Fibroblast of pulmonary artery (primary cell): ENCODE measurements at regions not wholly inside any gene's neighbourhood (a gene's known extent, or its start where the extent isn't known, plus 50 kb on each side); places are given as distances from the start of the nearest gene placed in this dataset.
A peak's percentile ranks its signal among the peaks of the same experiment; 100 is the strongest.

Source experiments
- DNase-seq: peaks from one replicate; pipeline ENCODE4 v3.0.0-alpha.2; 2010; ENCODE audit warnings: low read depth
- H3K4me3 ChIP-seq: replicated peaks from 2 replicates; pipeline ENCODE4 v1.5.1; 2011; ENCODE audit warnings: low read depth, mild to moderate bottlenecking, control low read depth, low read length, moderate library complexity
- TF ChIP-seq, protein P1 (sequence below): IDR thresholded peaks from 2 replicates; pipeline ENCODE4 v1.5.1; 2011; ENCODE audit warnings: mild to moderate bottlenecking, control low read depth, low read length, inconsistent platforms; ENCODE audit errors: missing control alignments

DNA sequence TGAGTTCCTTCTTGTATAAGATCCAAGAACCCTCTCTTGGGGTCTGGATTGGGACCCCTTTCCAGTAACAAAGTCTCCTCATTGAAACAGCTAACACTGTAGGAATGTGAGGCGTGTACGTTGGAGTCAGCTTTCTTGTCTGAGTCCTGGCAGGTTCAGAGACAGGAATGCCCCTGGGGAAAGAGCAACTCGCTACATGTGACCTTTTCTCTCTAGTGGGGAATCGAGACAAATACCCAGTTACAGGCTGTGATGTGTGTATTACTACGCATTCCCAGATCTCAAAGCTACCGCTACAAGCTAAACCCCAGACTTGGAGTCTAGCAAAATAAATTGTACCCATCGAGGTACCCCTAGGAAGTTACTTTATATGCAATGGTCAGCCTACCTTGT, 85.6 kb upstream of the FRMD4A start:
- DNase-seq = no peak
- no peak overlapping the region for H3K4me3 ChIP-seq
- TF ChIP-seq, protein P1, sequence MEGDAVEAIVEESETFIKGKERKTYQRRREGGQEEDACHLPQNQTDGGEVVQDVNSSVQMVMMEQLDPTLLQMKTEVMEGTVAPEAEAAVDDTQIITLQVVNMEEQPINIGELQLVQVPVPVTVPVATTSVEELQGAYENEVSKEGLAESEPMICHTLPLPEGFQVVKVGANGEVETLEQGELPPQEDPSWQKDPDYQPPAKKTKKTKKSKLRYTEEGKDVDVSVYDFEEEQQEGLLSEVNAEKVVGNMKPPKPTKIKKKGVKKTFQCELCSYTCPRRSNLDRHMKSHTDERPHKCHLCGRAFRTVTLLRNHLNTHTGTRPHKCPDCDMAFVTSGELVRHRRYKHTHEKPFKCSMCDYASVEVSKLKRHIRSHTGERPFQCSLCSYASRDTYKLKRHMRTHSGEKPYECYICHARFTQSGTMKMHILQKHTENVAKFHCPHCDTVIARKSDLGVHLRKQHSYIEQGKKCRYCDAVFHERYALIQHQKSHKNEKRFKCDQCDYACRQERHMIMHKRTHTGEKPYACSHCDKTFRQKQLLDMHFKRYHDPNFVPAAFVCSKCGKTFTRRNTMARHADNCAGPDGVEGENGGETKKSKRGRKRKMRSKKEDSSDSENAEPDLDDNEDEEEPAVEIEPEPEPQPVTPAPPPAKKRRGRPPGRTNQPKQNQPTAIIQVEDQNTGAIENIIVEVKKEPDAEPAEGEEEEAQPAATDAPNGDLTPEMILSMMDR = no peak

DNA sequence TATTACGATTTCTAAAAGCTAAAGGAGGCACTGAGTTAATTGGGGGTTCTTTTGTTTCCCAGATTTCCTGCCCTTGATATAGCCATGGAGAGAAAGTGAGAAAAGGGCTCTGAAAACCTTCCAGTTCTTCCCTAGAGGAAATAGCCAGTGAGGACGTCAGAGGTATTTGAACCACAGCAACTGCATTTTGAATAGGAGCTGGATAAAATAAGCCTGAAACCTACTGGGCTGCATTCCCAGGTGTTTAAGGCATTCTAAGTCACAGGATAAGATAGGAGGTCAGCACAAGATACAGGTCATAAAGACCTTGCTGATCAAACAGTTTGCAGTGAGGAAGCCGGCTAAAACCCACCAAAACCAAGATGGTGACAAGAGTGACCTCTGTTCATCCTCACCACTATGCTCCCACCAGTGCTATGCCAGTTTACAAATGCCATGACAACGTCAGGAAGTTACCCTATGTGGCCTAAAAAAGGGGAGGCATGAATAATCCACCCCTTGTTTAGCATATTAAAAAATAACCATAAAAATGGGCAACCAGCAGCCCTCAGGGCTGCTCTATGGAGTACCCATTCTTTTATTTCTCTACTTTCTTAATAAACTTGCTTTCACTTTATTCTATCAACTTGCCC, 85.1 kb upstream of the FRMD4A start:
- H3K4me3 ChIP-seq = no peak overlapping the region
- DNase-seq = no peak
- TF ChIP-seq, protein P1 = no peak

DNA sequence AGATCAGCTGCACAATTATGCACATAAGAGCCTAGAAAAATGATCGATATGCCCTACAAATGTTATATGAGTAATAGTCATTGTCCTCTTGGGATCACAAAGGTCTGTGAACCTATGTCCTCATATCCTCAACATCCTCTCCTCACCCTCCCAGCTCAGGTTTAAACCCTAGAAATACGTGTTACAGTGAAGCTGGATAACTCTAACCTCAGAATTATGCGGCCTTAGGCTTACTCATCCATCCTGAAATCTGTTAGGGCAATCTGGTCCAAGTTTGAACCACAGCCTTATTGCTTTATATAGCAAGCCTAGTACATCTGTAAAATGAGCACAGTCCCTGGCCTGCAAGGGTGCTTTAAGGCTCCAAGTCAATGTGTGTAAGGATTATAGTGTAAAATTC, 84.2 kb upstream of the FRMD4A start:
- DNase-seq = peak; percentile 50
- H3K4me3 ChIP-seq = no peak overlapping the region
- TF ChIP-seq, protein P1 = no peak

DNA sequence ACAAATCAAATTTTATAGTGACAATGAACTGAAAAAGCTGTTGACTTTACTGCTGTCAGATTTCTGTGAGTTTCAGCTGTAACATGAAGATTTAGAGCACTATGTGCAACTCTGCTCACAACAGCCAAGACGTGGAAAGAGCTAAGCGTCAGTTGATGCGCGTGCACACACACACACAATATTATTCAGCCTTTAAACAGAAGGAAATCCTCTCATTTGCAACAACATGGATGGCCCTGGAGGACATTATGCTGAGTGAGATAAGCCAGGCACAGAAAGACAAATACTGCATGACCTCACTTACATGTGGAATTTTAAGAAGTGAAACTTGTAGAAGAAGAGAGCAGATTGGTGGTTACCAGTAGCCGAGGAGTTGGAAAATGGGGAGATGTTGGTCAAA, 82.8 kb upstream of the FRMD4A start:
- DNase-seq = no peak
- TF ChIP-seq, protein P1 = no peak

DNA sequence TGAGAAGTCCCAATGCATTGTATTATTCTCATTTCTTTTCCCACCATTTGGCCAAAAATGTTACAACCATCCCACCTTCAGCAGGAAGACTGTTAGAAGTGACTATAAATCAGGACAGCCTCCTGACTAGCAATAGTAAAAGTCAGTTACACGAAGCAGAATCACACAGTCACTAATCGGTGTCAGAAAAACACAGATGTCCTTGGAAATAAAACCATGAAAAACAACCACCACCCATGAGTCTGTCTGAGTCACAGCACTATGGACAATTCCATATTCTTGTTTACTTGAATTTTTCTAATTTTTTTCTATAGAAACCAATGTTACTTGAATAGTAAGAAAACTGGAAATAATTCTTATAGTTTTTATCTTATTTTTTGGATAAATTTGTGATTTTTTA, 81.9 kb upstream of the FRMD4A start:
- no peak for DNase-seq
- no peak overlapping the region for H3K4me3 ChIP-seq
- TF ChIP-seq, protein P1 = no peak

More for the DNA sequence above, 82.8 kb upstream of the FRMD4A start:
- H3K4me3 ChIP-seq = no peak overlapping the region

DNA sequence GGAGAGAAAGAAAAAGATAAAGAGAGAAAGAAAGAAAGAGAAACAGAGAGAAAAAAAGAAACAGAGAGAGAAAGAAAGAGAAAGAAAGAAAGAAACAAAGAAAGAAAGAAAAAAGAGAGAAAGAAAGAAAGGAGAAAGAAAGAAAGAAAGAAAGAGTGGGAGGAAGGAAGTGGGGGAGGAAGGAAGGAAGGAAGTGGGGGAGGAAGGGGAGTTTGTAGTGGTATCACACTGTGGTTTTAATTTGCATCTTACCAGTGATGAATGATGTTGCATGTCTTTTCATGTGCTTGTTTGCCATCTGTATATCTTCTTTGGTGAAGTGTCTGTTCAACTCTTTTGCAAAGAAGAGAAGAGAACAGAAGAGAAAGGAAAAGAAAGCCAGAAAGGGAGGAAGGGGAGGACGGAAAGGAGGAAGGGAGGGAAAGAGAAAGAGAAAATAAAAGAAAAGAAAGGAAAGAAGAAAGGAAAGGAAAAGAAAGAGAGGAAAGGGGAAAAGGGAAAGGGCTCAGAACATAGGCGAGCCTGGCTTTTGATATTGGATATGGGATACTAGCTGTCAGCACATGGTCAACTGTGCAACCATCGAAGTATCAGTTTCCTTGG, 79.2 kb upstream of the FRMD4A start:
- no peak overlapping the region for H3K4me3 ChIP-seq
- TF ChIP-seq, protein P1 = no peak
- no peak for DNase-seq

DNA sequence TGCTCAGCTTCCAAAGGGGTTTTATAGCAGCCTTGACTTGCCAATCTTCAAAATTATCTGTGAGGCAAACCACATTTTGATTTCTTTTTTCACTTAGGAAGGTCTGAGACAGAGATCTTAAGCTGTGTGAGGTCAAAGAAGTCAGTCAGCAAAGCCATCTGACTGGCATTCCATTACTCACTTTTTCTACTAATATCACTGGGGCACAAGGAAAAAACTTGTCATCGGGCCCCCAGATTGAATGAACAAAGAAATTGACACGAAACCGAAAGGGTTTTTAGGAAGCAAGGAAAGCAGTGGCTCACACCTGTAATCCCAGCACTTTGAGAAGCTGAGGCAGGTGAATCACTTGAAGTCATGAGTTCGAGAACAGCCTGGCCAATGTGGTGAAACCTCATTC, 78.5 kb upstream of the FRMD4A start:
- DNase-seq = no peak
- TF ChIP-seq, protein P1 = no peak
- H3K4me3 ChIP-seq = no peak overlapping the region
